HEK293 (cell line): ENCODE measurements at regions not wholly inside any gene's neighbourhood (a gene's known extent, or its start where the extent isn't known, plus 50 kb on each side); places are given as distances from the start of the nearest gene placed in this dataset.

Source experiments
- CTCF ChIA-PET: fragments of 350-600 bp; formaldehyde crosslinking; extraction: SDS; loops from one replicate; lab custom pipeline; 2021; ENCODE audit warnings: antibody characterized with exemption; lab: Yijun Ruan, JAX
- POLR2A ChIA-PET: fragments of 300-600 bp; formaldehyde crosslinking; extraction: SDS; loops from one replicate; lab custom pipeline; 2020; ENCODE audit warnings: antibody characterized with exemption, inconsistent platforms; lab: Yijun Ruan, JAX
- H3K27ac ChIP-seq: fragments of 200-500 bp; sonication (Bioruptor generic); 2 replicates; pipeline ENCODE4 v1.5.1; 2014; ENCODE audit warnings: low read depth, low read length, control low read depth, inconsistent platforms; ENCODE audit errors: extremely low read depth
- H3K36me3 ChIP-seq, 2 experiments: fragments of 200-500 bp in 1 of 2; sonication (Bioruptor generic) in 1 of 2; 1 replicate in 1 of 2; 2 replicates in 1 of 2; pipeline ENCODE4 v1.5.1; 2014 to 2017; ENCODE audit warnings: inconsistent platforms in 2 of 2, low read length in 2 of 2; ENCODE audit not compliant: control insufficient read depth in 2 of 2, insufficient read depth in 1 of 2
- H3K4me1 ChIP-seq: fragments of 200-500 bp; sonication (Bioruptor generic); 2 replicates; pipeline ENCODE4 v1.5.1; 2014; ENCODE audit warnings: mild to moderate bottlenecking, low read length, inconsistent platforms; ENCODE audit not compliant: control insufficient read depth, insufficient read depth
- H3K4me3 ChIP-seq: 2 replicates; pipeline ENCODE4 v1.5.1; 2011; ENCODE audit warnings: low read depth, mild to moderate bottlenecking, control low read depth, low read length, moderate library complexity
- H3K9me3 ChIP-seq: fragments of 200-500 bp; sonication (Bioruptor generic); 2 replicates; pipeline ENCODE4 v1.5.1; 2014; ENCODE audit warnings: low read depth, low read length, inconsistent platforms; ENCODE audit not compliant: control insufficient read depth, insufficient read depth
- AEBP2 ChIP-seq: fragments of 450-650 bp; formaldehyde crosslinking; IDR thresholded peaks from 2 replicates; pipeline ENCODE4 v1.5.1; 2016; ENCODE audit warnings: missing biosample characterization, missing genetic modification characterization, borderline replicate concordance
- GLI2 ChIP-seq: fragments of 450-650 bp; formaldehyde crosslinking; IDR thresholded peaks from 2 replicates; pipeline ENCODE4; 2017; ENCODE audit warnings: missing biosample characterization, missing genetic modification characterization, low read depth, borderline replicate concordance
- SETDB1 ChIP-seq: IDR thresholded peaks from one replicate; pipeline ENCODE4 v1.6.1; 2017; ENCODE audit warnings: mild to moderate bottlenecking, low read length, moderate library complexity, mixed read lengths; ENCODE audit not compliant: insufficient read length
- TCF7L2 ChIP-seq: IDR thresholded peaks from 2 replicates; pipeline ENCODE4 v1.6.1; 2011; ENCODE audit warnings: low read depth, mild to moderate bottlenecking, inconsistent platforms, low read length, moderate library complexity, borderline replicate concordance
- ZBTB17 ChIP-seq: fragments of 450-650 bp; formaldehyde crosslinking; IDR thresholded peaks from 2 replicates; pipeline ENCODE4 v1.5.1; 2016; ENCODE audit warnings: missing biosample characterization, missing genetic modification characterization
- ZFP41 ChIP-seq: fragments of 450-650 bp; formaldehyde crosslinking; IDR thresholded peaks from 2 replicates; pipeline ENCODE4 v1.5.1; 2016; ENCODE audit warnings: missing biosample characterization, missing genetic modification characterization, borderline replicate concordance
- ZNF174 ChIP-seq: fragments of 450-650 bp; formaldehyde crosslinking; IDR thresholded peaks from 2 replicates; pipeline ENCODE4 v1.5.0; 2017; ENCODE audit warnings: missing biosample characterization, mild to moderate bottlenecking, missing genetic modification characterization
- ZNF211 ChIP-seq: fragments of 450-650 bp; formaldehyde crosslinking; IDR thresholded peaks from 2 replicates; pipeline ENCODE4 v1.5.1; 2016; ENCODE audit warnings: low read depth, missing biosample characterization, missing genetic modification characterization
- ZNF24 ChIP-seq: fragments of 450-650 bp; formaldehyde crosslinking; IDR thresholded peaks from 2 replicates; pipeline ENCODE4 v1.5.1; 2016; ENCODE audit warnings: missing biosample characterization, missing genetic modification characterization
- ZNF416 ChIP-seq: fragments of 450-650 bp; formaldehyde crosslinking; IDR thresholded peaks from 2 replicates; pipeline ENCODE4 v1.5.1; 2016; ENCODE audit warnings: missing biosample characterization, missing genetic modification characterization
- ZNF423 ChIP-seq: fragments of 450-650 bp; formaldehyde crosslinking; IDR thresholded peaks from 2 replicates; pipeline ENCODE4 v1.5.1; 2016; ENCODE audit warnings: missing biosample characterization, missing genetic modification characterization
- ZNF530 ChIP-seq: fragments of 450-650 bp; formaldehyde crosslinking; IDR thresholded peaks from 2 replicates; pipeline ENCODE4 v1.5.1; 2016; ENCODE audit warnings: low read depth, missing biosample characterization, missing genetic modification characterization
- ZNF776 ChIP-seq: fragments of 450-650 bp; formaldehyde crosslinking; IDR thresholded peaks from 2 replicates; pipeline ENCODE4 v1.5.0; 2017; ENCODE audit warnings: missing biosample characterization, missing genetic modification characterization, borderline replicate concordance
- TF ChIP-seq, protein P1 (sequence below): fragments of 450-650 bp; formaldehyde crosslinking; IDR thresholded peaks from 2 replicates; pipeline ENCODE4 v1.5.1; 2017; ENCODE audit warnings: missing biosample characterization, missing genetic modification characterization
- TF ChIP-seq, protein P2 (sequence below): fragments of 450-650 bp; formaldehyde crosslinking; IDR thresholded peaks from 2 replicates; pipeline ENCODE4 v1.5.1; 2016; ENCODE audit warnings: missing biosample characterization, missing genetic modification characterization

DNA sequence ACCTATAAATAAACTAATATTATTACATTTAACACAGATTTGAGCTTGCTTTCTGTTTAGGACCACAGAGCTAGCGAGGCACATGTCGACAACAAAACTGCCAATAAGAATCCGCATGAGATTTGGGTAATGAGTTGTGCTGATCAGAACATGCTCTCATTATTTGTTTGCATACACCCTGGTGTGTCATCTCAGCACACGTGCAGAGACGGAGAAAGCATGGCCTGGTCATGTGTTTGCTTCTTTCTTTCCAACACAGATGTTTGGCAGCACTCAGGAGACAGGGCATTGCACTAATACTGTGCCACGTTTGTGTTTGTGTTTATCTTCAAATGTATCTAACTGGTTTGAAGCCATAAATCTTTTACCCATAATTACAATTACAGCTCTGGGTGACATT lies 364.8 kb downstream of the ARAP2 start:
- no peak overlapping the region for H3K4me3 ChIP-seq
- no peaks in the 10 kb centered on the region for H3K36me3 ChIP-seq
- TF ChIP-seq SETDB1, result no peak
- no peak for TF ChIP-seq TCF7L2
- TF ChIP-seq ZNF776, result no peak
- TF ChIP-seq ZNF174 (tag by site-specific recombination), result no peak
- ChIA-PET CTCF (no interaction called here), POLR2A (no interaction called here)
- H3K9me3 ChIP-seq, result no peaks in the 10 kb centered on the region
- H3K4me1 ChIP-seq, result no peaks in the 10 kb centered on the region
- H3K27ac ChIP-seq, result no peak overlapping the region

GRCh38 chr4:35883108-35883507 lies 361.2 kb downstream of the ARAP2 start:
- no peak overlapping the region for H3K27ac ChIP-seq
- POLR2A ChIA-PET, result no interaction called here

GRCh38 chr4:35884714-35885480 lies 359.4 kb downstream of the ARAP2 start:
- H3K9me3 ChIP-seq, result no peaks in the 10 kb centered on the region
- POLR2A ChIA-PET, result no interaction called here
- CTCF ChIA-PET, result interaction anchor here (0.6 kb wide), 1 partner anchor 672 kb away, joined by 3 read pairs; no protein-coding TSS in a partner anchor
- no peak overlapping the region for H3K27ac ChIP-seq
- H3K36me3 ChIP-seq, result no peaks in the 10 kb centered on the region
- no peak overlapping the region for H3K4me3 ChIP-seq
- TF ChIP-seq GLI2 (tag by site-specific recombination) (no peak), ZNF423 (tag by site-specific recombination) (no peak)
- no peaks in the 10 kb centered on the region for H3K4me1 ChIP-seq

More at GRCh38 chr4:35883108-35883507, 361.2 kb downstream of the ARAP2 start:
- TF ChIP-seq AEBP2 (tag by site-specific recombination) (no peak), ZNF530 (tag by site-specific recombination) (no peak), ZNF416 (tag by site-specific recombination) (no peak), ZNF211 (tag by site-specific recombination) (no peak), ZNF24 (no peak), ZBTB17 (tag by site-specific recombination) (no peak), ZFP41 (tag by site-specific recombination) (no peak)
- TF ChIP-seq, protein P1, sequence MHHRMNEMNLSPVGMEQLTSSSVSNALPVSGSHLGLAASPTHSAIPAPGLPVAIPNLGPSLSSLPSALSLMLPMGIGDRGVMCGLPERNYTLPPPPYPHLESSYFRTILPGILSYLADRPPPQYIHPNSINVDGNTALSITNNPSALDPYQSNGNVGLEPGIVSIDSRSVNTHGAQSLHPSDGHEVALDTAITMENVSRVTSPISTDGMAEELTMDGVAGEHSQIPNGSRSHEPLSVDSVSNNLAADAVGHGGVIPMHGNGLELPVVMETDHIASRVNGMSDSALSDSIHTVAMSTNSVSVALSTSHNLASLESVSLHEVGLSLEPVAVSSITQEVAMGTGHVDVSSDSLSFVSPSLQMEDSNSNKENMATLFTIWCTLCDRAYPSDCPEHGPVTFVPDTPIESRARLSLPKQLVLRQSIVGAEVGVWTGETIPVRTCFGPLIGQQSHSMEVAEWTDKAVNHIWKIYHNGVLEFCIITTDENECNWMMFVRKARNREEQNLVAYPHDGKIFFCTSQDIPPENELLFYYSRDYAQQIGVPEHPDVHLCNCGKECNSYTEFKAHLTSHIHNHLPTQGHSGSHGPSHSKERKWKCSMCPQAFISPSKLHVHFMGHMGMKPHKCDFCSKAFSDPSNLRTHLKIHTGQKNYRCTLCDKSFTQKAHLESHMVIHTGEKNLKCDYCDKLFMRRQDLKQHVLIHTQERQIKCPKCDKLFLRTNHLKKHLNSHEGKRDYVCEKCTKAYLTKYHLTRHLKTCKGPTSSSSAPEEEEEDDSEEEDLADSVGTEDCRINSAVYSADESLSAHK, result no peak
- TF ChIP-seq, protein P2, sequence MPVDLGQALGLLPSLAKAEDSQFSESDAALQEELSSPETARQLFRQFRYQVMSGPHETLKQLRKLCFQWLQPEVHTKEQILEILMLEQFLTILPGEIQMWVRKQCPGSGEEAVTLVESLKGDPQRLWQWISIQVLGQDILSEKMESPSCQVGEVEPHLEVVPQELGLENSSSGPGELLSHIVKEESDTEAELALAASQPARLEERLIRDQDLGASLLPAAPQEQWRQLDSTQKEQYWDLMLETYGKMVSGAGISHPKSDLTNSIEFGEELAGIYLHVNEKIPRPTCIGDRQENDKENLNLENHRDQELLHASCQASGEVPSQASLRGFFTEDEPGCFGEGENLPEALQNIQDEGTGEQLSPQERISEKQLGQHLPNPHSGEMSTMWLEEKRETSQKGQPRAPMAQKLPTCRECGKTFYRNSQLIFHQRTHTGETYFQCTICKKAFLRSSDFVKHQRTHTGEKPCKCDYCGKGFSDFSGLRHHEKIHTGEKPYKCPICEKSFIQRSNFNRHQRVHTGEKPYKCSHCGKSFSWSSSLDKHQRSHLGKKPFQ (tag by site-specific recombination), result no peak
- Histone ChIP-seq H3K36me3 (no peaks in the 10 kb centered on the region), H3K4me1 (no peaks in the 10 kb centered on the region), H3K9me3 (no peaks in the 10 kb centered on the region), H3K4me3 (no peak overlapping the region)
- CTCF ChIA-PET, result no interaction called here
